MG63 (cell line): ENCODE measurements at regions not wholly inside any gene's neighbourhood (a gene's known extent, or its start where the extent isn't known, plus 50 kb on each side); places are given as distances from the start of the nearest gene placed in this dataset.

Experiments used
- DNase-seq: peaks from one replicate; pipeline ENCODE4 v3.0.0-alpha.2; 2020
- H3K27me3 ChIP-seq: fragments of 250-450 bp; sonication (Bioruptor Pico); 2 replicates; pipeline ENCODE4 v1.5.1; 2020; ENCODE audit warnings: mild to moderate bottlenecking, moderate library complexity
- H3K36me3 ChIP-seq: fragments of 250-450 bp; sonication (Bioruptor Pico); 2 replicates; pipeline ENCODE4 v1.5.1; 2020; ENCODE audit warnings: mild to moderate bottlenecking, moderate library complexity
- H3K4me3 ChIP-seq: fragments of 250-450 bp; sonication (Bioruptor Pico); 2 replicates; pipeline ENCODE4 v1.5.1; 2020; ENCODE audit warnings: mild to moderate bottlenecking, moderate library complexity
- H3K9me3 ChIP-seq: fragments of 250-450 bp; sonication (Bioruptor Pico); 2 replicates; pipeline ENCODE4 v1.5.1; 2020; ENCODE audit warnings: mild to moderate bottlenecking, moderate library complexity

- Histone ChIP-seq H3K27me3 (no peaks in the 10 kb centered on the region), H3K4me3 (no peak overlapping the region), H3K9me3 (no peaks in the 10 kb centered on the region), H3K36me3 (no peaks in the 10 kb centered on the region)
- DNase-seq, result no peak
These were observed 264.2 kb upstream of the TLE3 start for GRCh38 chr15:70361891-70362290.

GRCh38 chr15:70361106-70361505 lies 263.4 kb upstream of the TLE3 start:
- H3K4me3 ChIP-seq, result no peak overlapping the region
- no peaks in the 10 kb centered on the region for H3K9me3 ChIP-seq
- no peak for DNase-seq
- no peaks in the 10 kb centered on the region for H3K36me3 ChIP-seq
- no peaks in the 10 kb centered on the region for H3K27me3 ChIP-seq

- no peak for DNase-seq
- Histone ChIP-seq H3K9me3 (no peaks in the 10 kb centered on the region), H3K36me3 (no peaks in the 10 kb centered on the region), H3K4me3 (no peak overlapping the region), H3K27me3 (no peaks in the 10 kb centered on the region)
These were observed 261.3 kb upstream of the TLE3 start for GRCh38 chr15:70358871-70359647.

- Histone ChIP-seq H3K27me3 (no peaks in the 10 kb centered on the region), H3K36me3 (no peaks in the 10 kb centered on the region), H3K9me3 (no peaks in the 10 kb centered on the region), H3K4me3 (no peak overlapping the region)
- DNase-seq, result no peak
These were observed 260.5 kb upstream of the TLE3 start for GRCh38 chr15:70358011-70358819.

- Histone ChIP-seq H3K36me3 (no peaks in the 10 kb centered on the region), H3K4me3 (no peak overlapping the region), H3K27me3 (no peaks in the 10 kb centered on the region), H3K9me3 (no peaks in the 10 kb centered on the region)
- no peak for DNase-seq
These were observed 259.7 kb upstream of the TLE3 start for GRCh38 chr15:70357453-70357852.

- DNase-seq, result no peak
- Histone ChIP-seq H3K27me3 (no peaks in the 10 kb centered on the region), H3K9me3 (no peaks in the 10 kb centered on the region)
These were observed 259.2 kb upstream of the TLE3 start for GRCh38 chr15:70356919-70357318.

GRCh38 chr15:70356062-70356860 lies 258.5 kb upstream of the TLE3 start:
- DNase-seq, result no peak
- Histone ChIP-seq H3K9me3 (no peaks in the 10 kb centered on the region), H3K4me3 (no peak overlapping the region), H3K36me3 (no peaks in the 10 kb centered on the region), H3K27me3 (no peaks in the 10 kb centered on the region)

More at GRCh38 chr15:70356919-70357318, 259.2 kb upstream of the TLE3 start:
- Histone ChIP-seq H3K4me3 (no peak overlapping the region), H3K36me3 (no peaks in the 10 kb centered on the region)

- H3K27me3 ChIP-seq, result no peaks in the 10 kb centered on the region
- no peak overlapping the region for H3K4me3 ChIP-seq
- no peaks in the 10 kb centered on the region for H3K9me3 ChIP-seq
- H3K36me3 ChIP-seq, result no peaks in the 10 kb centered on the region
- DNase-seq, result no peak
These were observed 257.6 kb upstream of the TLE3 start for GRCh38 chr15:70355275-70355795.

- Histone ChIP-seq H3K27me3 (no peaks in the 10 kb centered on the region), H3K4me3 (no peak overlapping the region), H3K9me3 (no peaks in the 10 kb centered on the region), H3K36me3 (no peaks in the 10 kb centered on the region)
- no peak for DNase-seq
These were observed 256.7 kb upstream of the TLE3 start for GRCh38 chr15:70354346-70354905.

GRCh38 chr15:70353606-70354345 lies 256.1 kb upstream of the TLE3 start:
- H3K27me3 ChIP-seq, result no peaks in the 10 kb centered on the region
- DNase-seq, result no peak
- no peak overlapping the region for H3K4me3 ChIP-seq

GRCh38 chr15:70351941-70352774 lies 254.4 kb upstream of the TLE3 start:
- Histone ChIP-seq H3K9me3 (no peaks in the 10 kb centered on the region), H3K4me3 (no peak overlapping the region), H3K27me3 (no peaks in the 10 kb centered on the region)

More at GRCh38 chr15:70353606-70354345, 256.1 kb upstream of the TLE3 start:
- H3K9me3 ChIP-seq, result no peaks in the 10 kb centered on the region
- H3K36me3 ChIP-seq, result no peaks in the 10 kb centered on the region

GRCh38 chr15:70351391-70351790 lies 253.7 kb upstream of the TLE3 start:
- Histone ChIP-seq H3K9me3 (no peaks in the 10 kb centered on the region), H3K4me3 (no peak overlapping the region), H3K36me3 (no peaks in the 10 kb centered on the region), H3K27me3 (no peaks in the 10 kb centered on the region)
- no peak for DNase-seq

More at GRCh38 chr15:70351941-70352774, 254.4 kb upstream of the TLE3 start:
- no peak for DNase-seq
- H3K36me3 ChIP-seq, result no peaks in the 10 kb centered on the region

GRCh38 chr15:70348581-70349344 lies 251.0 kb upstream of the TLE3 start:
- Histone ChIP-seq H3K9me3 (no peaks in the 10 kb centered on the region), H3K4me3 (no peak overlapping the region), H3K27me3 (no peaks in the 10 kb centered on the region), H3K36me3 (no peaks in the 10 kb centered on the region)
- no peak for DNase-seq

- Histone ChIP-seq H3K9me3 (no peaks in the 10 kb centered on the region), H3K27me3 (no peaks in the 10 kb centered on the region), H3K36me3 (no peaks in the 10 kb centered on the region), H3K4me3 (no peak overlapping the region)
- DNase-seq, result no peak
These were observed 250.5 kb upstream of the TLE3 start for GRCh38 chr15:70348226-70348543.
